BLaER1 treated with 17β-estradiol and CSF1 and Interleukin-3, amounts not matched to agents 10 nM and 100 nM (cell line): ENCODE measurements at regions not wholly inside any gene's neighbourhood (a gene's known extent, or its start where the extent isn't known, plus 50 kb on each side); places are given as distances from the start of the nearest gene placed in this dataset.

ENCODE experiments used
- H3K27ac ChIP-seq, 11 experiments: shearing (Covaris generic); formaldehyde crosslinking; 2 replicates each; pipeline ENCODE4 v1.8.1; 2022
- H3K27me3 ChIP-seq, 11 experiments: shearing (Covaris generic); formaldehyde crosslinking; 2 replicates each; pipeline ENCODE4 v1.8.1; 2022
- H3K36me3 ChIP-seq, 11 experiments: shearing (Covaris generic); formaldehyde crosslinking; 2 replicates each; pipeline ENCODE4 v1.8.1; 2022
- H3K4me1 ChIP-seq, 10 experiments: shearing (Covaris generic); formaldehyde crosslinking; 2 replicates each; pipeline ENCODE4 v1.8.1; 2022
- H3K4me2 ChIP-seq, 11 experiments: shearing (Covaris generic); formaldehyde crosslinking; 2 replicates each; pipeline ENCODE4 v1.8.1; 2022
- H3K4me3 ChIP-seq, 10 experiments: shearing (Covaris generic); formaldehyde crosslinking; 2 replicates each; pipeline ENCODE4 v1.8.1; 2022
- H3K9ac ChIP-seq, 11 experiments: shearing (Covaris generic); formaldehyde crosslinking; 2 replicates each; pipeline ENCODE4 v1.8.1; 2022
- H3K9me3 ChIP-seq, 11 experiments: shearing (Covaris generic); formaldehyde crosslinking; replicated peaks in 1 of 11; 2 replicates each; pipeline ENCODE4 v1.8.1; 2022
- H4K20me1 ChIP-seq, 11 experiments: shearing (Covaris generic); formaldehyde crosslinking; 2 replicates each; pipeline ENCODE4 v1.8.1; 2022
- Cebpa-rat ChIP-seq, 11 experiments: shearing (Covaris generic); IDR thresholded peaks; 2 replicates each; pipeline ENCODE4 v1.8.1; 2022

GRCh38 chr12:42695490-42695995, 106.0 kb upstream of the PRICKLE1 start:
- H3K27me3 ChIP-seq: no peaks in the 10 kb centered on the region
- H3K4me2 ChIP-seq: no peak overlapping the region
- H3K9me3 ChIP-seq: peaks cover 13 to 46% (median 23%) of the 10 kb centered on the region in 11 experiments; a peak in 20 of 22 replicates
- TF ChIP-seq Cebpa-rat (IDR thresholded peaks at IDR 0.05): no peak
- no peak overlapping the region for H3K27ac ChIP-seq
- H3K36me3 ChIP-seq: no peaks in the 10 kb centered on the region
- H3K4me3 ChIP-seq: no peak overlapping the region
- H3K9ac ChIP-seq: no peak overlapping the region
- no peaks in the 10 kb centered on the region for H4K20me1 ChIP-seq
- H3K4me1 ChIP-seq: peaks cover 0 to 16% (median 4%) of the 10 kb centered on the region in 10 experiments; a peak in 5 of 20 replicates

- Histone ChIP-seq H3K4me3 (no peak overlapping the region), H3K36me3 (no peaks in the 10 kb centered on the region), H3K4me2 (no peak overlapping the region), H4K20me1 (no peaks in the 10 kb centered on the region), H3K9me3 (peaks cover 13 to 45% (median 23%) of the 10 kb centered on the region in 11 experiments; a peak in 20 of 22 replicates), H3K9ac (no peak overlapping the region), H3K27me3 (no peaks in the 10 kb centered on the region), H3K4me1 (peaks cover 0 to 9% (median 4%) of the 10 kb centered on the region in 10 experiments; a peak in 4 of 20 replicates), H3K27ac (no peak overlapping the region)
- no peak for TF ChIP-seq Cebpa-rat (IDR thresholded peaks at IDR 0.05)
These were observed 103.2 kb upstream of the PRICKLE1 start for GRCh38 chr12:42692749-42693148.

- no peak overlapping the region for H3K4me2 ChIP-seq
- no peak overlapping the region for H3K4me3 ChIP-seq
These were observed 102.5 kb upstream of the PRICKLE1 start for GRCh38 chr12:42691991-42692557.

GRCh38 chr12:42690264-42690663, 100.7 kb upstream of the PRICKLE1 start:
- peaks cover 0 to 20% (median 3%) of the 10 kb centered on the region in 11 experiments; a peak in 12 of 22 replicates for H3K9me3 ChIP-seq
- no peaks in the 10 kb centered on the region for H3K27me3 ChIP-seq
- H3K4me1 ChIP-seq: no peaks in the 10 kb centered on the region
- H3K27ac ChIP-seq: no peak overlapping the region
- no peak overlapping the region for H3K9ac ChIP-seq
- no peak overlapping the region for H3K4me3 ChIP-seq
- H4K20me1 ChIP-seq: no peaks in the 10 kb centered on the region
- H3K36me3 ChIP-seq: no peaks in the 10 kb centered on the region
- no peak for TF ChIP-seq Cebpa-rat (IDR thresholded peaks at IDR 0.05)
- no peak overlapping the region for H3K4me2 ChIP-seq

More at GRCh38 chr12:42691991-42692557, 102.5 kb upstream of the PRICKLE1 start:
- H3K27me3 ChIP-seq: no peaks in the 10 kb centered on the region
- H3K4me1 ChIP-seq: peaks cover 0 to 9% (median 4%) of the 10 kb centered on the region in 10 experiments; a peak in 4 of 20 replicates
- no peaks in the 10 kb centered on the region for H4K20me1 ChIP-seq
- no peak overlapping the region for H3K27ac ChIP-seq
- no peak for TF ChIP-seq Cebpa-rat (IDR thresholded peaks at IDR 0.05)
- no peaks in the 10 kb centered on the region for H3K36me3 ChIP-seq
- no peak overlapping the region for H3K9ac ChIP-seq
- H3K9me3 ChIP-seq: peaks cover 13 to 38% (median 19%) of the 10 kb centered on the region in 11 experiments; a peak in 20 of 22 replicates

GRCh38 chr12:42689699-42690098, 100.2 kb upstream of the PRICKLE1 start:
- Histone ChIP-seq H3K4me2 (no peak overlapping the region), H3K9me3 (peaks cover 0 to 18% (median 0%) of the 10 kb centered on the region in 11 experiments; a peak in 6 of 22 replicates), H3K36me3 (no peaks in the 10 kb centered on the region), H3K4me1 (no peaks in the 10 kb centered on the region), H3K27ac (no peak overlapping the region), H3K9ac (no peak overlapping the region), H4K20me1 (no peaks in the 10 kb centered on the region), H3K4me3 (no peak overlapping the region), H3K27me3 (no peaks in the 10 kb centered on the region)
- TF ChIP-seq Cebpa-rat (IDR thresholded peaks at IDR 0.05): no peak

GRCh38 chr12:42686514-42687172, 97.1 kb upstream of the PRICKLE1 start:
- H3K27ac ChIP-seq: no peak overlapping the region
- H3K4me2 ChIP-seq: no peak overlapping the region
- peaks cover 0 to 10% (median 0%) of the 10 kb centered on the region in 11 experiments; a peak in 3 of 22 replicates for H3K9me3 ChIP-seq
- no peaks in the 10 kb centered on the region for H3K36me3 ChIP-seq
- H3K27me3 ChIP-seq: no peaks in the 10 kb centered on the region
- no peak for TF ChIP-seq Cebpa-rat (IDR thresholded peaks at IDR 0.05)
- no peak overlapping the region for H3K9ac ChIP-seq
- no peak overlapping the region for H3K4me3 ChIP-seq
- H4K20me1 ChIP-seq: no peaks in the 10 kb centered on the region
- H3K4me1 ChIP-seq: no peaks in the 10 kb centered on the region

- no peak overlapping the region for H3K4me2 ChIP-seq
- H4K20me1 ChIP-seq: no peaks in the 10 kb centered on the region
- H3K9me3 ChIP-seq: no peaks in the 10 kb centered on the region
- H3K4me1 ChIP-seq: no peaks in the 10 kb centered on the region
- no peak overlapping the region for H3K27ac ChIP-seq
- no peaks in the 10 kb centered on the region for H3K36me3 ChIP-seq
- H3K27me3 ChIP-seq: no peaks in the 10 kb centered on the region
- TF ChIP-seq Cebpa-rat (IDR thresholded peaks at IDR 0.05): no peak
- H3K9ac ChIP-seq: no peak overlapping the region
- no peak overlapping the region for H3K4me3 ChIP-seq
These were observed 95.2 kb upstream of the PRICKLE1 start for GRCh38 chr12:42684802-42685071.

- Histone ChIP-seq H3K4me3 (no peak overlapping the region), H3K27ac (no peak overlapping the region), H3K9me3 (no peaks in the 10 kb centered on the region), H3K4me2 (no peak overlapping the region), H3K27me3 (no peaks in the 10 kb centered on the region), H3K36me3 (no peaks in the 10 kb centered on the region), H3K4me1 (no peaks in the 10 kb centered on the region), H4K20me1 (no peaks in the 10 kb centered on the region), H3K9ac (no peak overlapping the region)
- TF ChIP-seq Cebpa-rat (IDR thresholded peaks at IDR 0.05): no peak
These were observed 94.6 kb upstream of the PRICKLE1 start for GRCh38 chr12:42683933-42684801.

- Histone ChIP-seq H3K4me2 (no peak overlapping the region), H3K4me3 (no peak overlapping the region), H3K4me1 (no peaks in the 10 kb centered on the region), H3K27ac (no peak overlapping the region), H3K9me3 (no peaks in the 10 kb centered on the region), H3K27me3 (no peaks in the 10 kb centered on the region), H3K36me3 (no peaks in the 10 kb centered on the region), H4K20me1 (no peaks in the 10 kb centered on the region), H3K9ac (no peak overlapping the region)
- TF ChIP-seq Cebpa-rat (IDR thresholded peaks at IDR 0.05): no peak
These were observed 93.7 kb upstream of the PRICKLE1 start for GRCh38 chr12:42683266-42683665.
